LNCaP clone FGC (cell line): ENCODE measurements at regions not wholly inside any gene's neighbourhood (a gene's known extent, or its start where the extent isn't known, plus 50 kb on each side); places are given as distances from the start of the nearest gene placed in this dataset.
"Not testable (repeated sequence)": the region's sequence is repeated elsewhere in the genome, so short reads cannot be mapped to it uniquely, and the experiment has no call there.

ENCODE experiments used
- DNase-seq: peaks from one replicate; pipeline ENCODE4 v3.0.0-alpha.2; 2011; ENCODE audit warnings: low read depth
- H3K4me3 ChIP-seq: 2 replicates; pipeline ENCODE4 v1.5.1; 2011; ENCODE audit warnings: mild to moderate bottlenecking, low read depth, low read length, control low read depth
- CTCF ChIP-seq: IDR thresholded peaks from 2 replicates; pipeline ENCODE4 v1.5.1; 2012; ENCODE audit warnings: mild to moderate bottlenecking; ENCODE audit not compliant: control insufficient read depth, insufficient read depth; ENCODE audit errors: extremely low read depth

GRCh38 chr6:56833127-56833791 is 121.6 kb upstream of the BEND6 start:
- no peak for TF ChIP-seq CTCF
- H3K4me3 ChIP-seq, result no peak overlapping the region
- DNase-seq, result no peak

GRCh38 chr6:56832225-56832624 is 122.7 kb upstream of the BEND6 start:
- DNase-seq, result no peak
- H3K4me3 ChIP-seq, result no peak overlapping the region
- no peak for TF ChIP-seq CTCF

DNA sequence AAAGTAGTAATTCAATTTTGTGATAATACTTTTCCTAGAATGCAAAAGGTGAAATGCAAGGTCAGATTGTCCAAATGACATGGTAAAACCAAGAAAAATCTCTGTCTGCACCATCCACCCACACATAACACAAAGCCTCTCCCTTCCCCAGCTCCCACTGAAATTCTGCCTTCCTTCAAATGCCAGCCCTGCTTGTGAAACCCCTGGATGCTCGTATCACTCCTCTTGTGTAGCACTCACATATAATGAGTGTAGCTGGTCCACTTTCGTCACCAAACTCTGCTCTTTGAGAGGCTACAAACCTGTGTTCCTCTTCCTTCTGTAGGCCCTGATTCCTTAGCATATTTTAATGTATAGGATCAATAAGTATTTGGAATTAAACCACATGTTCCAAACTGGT is 123.6 kb upstream of the BEND6 start:
- no peak for TF ChIP-seq CTCF
- H3K4me3 ChIP-seq, result no peak overlapping the region
- DNase-seq, result no peak

GRCh38 chr6:56827908-56828649 is 126.8 kb upstream of the BEND6 start:
- H3K4me3 ChIP-seq, result no peak overlapping the region
- DNase-seq, result no peak

GRCh38 chr6:56824431-56824830 is 130.5 kb upstream of the BEND6 start:
- DNase-seq, result not testable (repeated sequence)

More at GRCh38 chr6:56827908-56828649, 126.8 kb upstream of the BEND6 start:
- TF ChIP-seq CTCF, result no peak

GRCh38 chr6:56821005-56821432 is 133.9 kb upstream of the BEND6 start:
- TF ChIP-seq CTCF, result no peak
- DNase-seq, result no peak
- H3K4me3 ChIP-seq, result no peak overlapping the region

More at GRCh38 chr6:56824431-56824830, 130.5 kb upstream of the BEND6 start:
- not testable (repeated sequence) for H3K4me3 ChIP-seq

- no peak for TF ChIP-seq CTCF
- DNase-seq, result no peak
- no peak overlapping the region for H3K4me3 ChIP-seq
These were observed 134.8 kb upstream of the BEND6 start for GRCh38 chr6:56820060-56820459.
